CD4-positive, alpha-beta T cell treated with Interleukin-4 for 4 hours (primary cell): ENCODE measurements at regions not wholly inside any gene's neighbourhood (a gene's known extent, or its start where the extent isn't known, plus 50 kb on each side); places are given as distances from the start of the nearest gene placed in this dataset.
"Not testable (repeated sequence)": the region's sequence is repeated elsewhere in the genome, so short reads cannot be mapped to it uniquely, and the experiment has no call there.

ENCODE experiments used
- DNase-seq: peaks from one replicate; pipeline ENCODE4 v3.0.0-alpha.2; 2020

DNA sequence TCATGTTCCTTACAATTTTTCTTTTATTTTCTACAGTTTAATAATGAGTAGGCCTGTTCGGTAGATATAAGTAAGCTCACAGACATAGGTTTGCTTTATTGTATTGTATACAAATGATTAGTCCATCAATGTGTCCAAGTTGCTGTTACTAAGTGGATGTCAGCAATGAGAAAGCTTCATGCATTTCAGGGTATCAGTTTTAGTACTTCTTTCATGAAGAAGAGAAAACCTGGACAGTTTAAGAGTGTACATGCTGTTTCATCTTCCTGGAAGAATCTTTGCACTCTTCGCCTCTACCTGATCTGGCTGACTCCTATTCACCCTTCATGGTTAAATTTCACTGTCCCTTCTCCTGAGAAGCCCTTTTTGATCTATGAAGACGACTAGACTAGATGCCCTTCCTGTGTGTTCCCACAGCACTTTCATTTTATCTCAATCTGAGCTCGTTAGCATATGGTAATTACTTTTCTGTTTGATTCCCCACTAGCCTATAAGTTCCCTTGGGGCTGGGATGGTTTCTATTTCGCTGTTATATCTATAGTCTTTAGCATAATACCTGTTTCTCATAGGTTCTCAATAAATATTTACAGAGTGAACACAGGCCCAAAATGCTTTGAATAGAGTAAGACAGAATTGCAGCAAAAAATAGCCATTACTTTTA, 70.7 kb downstream of the CETN3 start:
- no peak for DNase-seq

DNA sequence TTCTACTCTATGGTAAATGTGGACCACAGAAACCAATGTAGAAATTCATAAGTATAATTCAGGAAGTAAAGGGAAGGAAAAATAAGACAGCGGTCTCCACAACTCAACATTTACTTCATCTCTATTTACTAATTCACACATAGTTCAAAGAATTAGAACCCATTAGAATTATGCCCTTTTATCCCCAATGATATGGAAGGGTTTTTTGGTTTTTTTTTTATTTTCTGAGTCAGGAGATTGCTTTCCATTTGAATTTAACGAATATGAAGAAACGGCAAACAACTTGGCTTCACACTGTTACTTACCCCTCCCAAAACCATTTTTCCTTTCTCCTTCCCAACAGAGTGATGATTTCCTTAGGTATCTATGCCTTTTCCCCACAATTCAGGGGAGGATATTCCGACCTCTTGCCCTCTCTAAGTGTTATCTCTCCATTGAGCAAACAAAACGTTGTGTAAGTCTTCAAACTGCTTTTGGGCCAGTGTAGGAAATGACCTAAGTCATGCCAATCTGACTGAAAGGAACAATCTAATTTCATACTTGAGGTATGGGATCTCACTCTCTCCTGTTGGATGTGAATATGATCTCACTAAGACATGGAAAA, 72.0 kb downstream of the CETN3 start:
- DNase-seq, result no peak

DNA sequence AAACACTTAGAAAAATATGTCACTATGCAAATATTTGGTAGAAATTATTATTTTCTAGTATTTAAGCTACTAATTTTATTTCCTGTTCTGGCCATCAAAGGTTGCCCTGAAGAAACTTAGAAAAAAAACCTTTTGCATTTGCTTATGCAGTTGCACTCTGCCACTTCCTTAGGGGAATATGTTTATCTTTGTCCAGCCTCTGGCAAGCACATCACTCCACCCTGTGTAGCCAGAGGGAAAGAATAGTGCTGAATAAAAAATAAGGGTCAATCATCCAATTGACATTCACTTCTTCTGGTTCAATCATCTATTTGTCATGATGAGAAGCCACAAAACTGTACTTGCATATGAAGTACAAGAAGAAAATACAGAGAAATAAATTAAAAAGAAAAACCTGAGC, 72.8 kb downstream of the CETN3 start:
- DNase-seq, result no peak

DNA sequence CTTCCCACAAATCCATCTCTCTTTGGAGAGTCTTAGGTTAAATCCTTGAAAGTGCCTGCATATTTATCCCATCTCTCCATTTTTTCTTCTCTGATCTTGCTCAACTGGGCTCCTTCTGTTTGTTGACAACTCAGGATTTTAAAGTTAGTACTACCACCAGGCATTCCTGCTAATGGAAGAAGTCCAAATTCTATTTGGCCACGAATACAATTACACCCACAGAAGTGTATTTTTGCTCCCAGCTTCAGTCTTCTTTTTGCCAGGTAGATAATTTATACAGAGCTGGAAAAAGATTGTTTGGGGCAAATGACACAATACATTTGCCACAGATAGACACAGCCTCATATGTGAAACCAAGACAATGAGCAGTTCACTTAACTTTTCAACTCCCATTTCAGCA, 74.8 kb downstream of the CETN3 start:
- DNase-seq, result no peak

DNA sequence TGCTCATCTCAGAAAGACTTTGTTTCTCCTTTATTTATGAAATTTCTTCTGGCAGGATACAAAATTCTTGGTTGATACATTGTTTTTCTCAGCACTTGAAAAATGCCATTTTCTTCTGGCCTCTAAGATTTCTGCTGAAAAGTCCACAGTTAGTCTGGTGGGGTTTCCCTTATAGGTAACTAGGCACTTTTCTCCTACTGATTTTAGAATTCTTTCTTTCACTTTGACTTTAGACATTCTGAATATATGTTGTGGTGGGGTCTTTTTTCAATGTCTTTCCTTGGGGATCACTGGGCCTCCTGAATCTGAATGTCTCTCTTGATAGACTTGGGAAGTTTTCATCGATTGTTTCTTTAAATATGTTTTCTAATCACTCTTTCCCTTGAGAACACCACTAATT, 79.6 kb downstream of the CETN3 start:
- no peak for DNase-seq

DNA sequence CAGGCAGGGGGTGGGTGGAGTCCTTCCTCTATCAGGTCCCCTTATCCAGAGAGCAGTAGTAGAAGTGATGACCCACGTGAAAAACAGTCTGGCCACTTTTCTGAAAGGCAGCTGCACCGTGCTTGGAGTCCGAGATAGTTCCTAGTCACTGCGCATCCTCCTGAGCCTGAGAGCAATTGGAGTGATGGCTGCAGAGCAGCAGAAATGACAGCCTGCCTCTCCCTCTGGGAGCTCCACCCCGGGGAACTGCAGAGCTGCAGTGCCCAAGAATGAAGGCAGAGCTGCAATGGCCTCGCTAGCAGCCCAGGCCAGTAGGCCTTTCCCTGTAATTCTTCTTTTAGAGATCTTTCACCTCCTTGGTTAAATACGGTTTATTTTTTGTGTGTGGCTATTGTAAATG, 82.6 kb downstream of the CETN3 start:
- DNase-seq, result no peak

DNA sequence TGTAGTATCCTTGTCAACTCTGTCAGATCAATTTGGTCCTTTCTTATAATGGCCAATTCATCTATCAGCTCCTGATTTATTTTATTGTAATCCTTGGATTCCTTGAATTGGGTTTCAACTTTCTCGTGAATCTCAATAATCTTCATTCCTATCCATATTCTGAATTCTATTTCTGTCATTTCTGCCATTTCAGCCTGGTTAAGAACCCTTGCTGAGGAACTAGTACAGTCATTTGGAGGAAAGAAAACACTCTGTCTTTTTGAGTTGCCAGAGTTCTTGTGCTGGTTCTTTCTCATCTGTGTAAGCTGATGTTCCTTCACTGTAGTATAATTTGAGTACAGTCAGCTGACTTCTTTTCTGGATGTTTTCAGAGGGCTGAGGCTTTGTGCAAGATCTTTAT, 84.5 kb downstream of the CETN3 start:
- DNase-seq, result no peak

DNA sequence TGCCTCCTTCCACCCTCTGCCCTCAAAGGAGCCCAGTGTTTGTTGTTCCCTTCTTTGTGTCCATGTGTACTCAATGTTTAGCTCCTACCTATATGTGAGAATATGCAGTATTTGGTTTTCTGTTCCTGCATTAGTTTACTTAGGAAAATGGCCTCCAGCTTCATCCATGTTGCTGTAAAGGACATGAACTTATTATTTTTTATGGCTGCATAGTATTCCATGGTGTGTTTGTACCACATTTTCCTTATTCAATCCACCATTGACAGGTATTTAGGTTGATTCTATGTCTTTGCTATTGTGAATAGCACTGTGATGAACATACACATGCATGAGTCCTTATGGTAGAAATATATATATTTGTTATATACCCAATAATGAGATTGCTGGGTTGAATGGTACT, 89.2 kb downstream of the CETN3 start:
- DNase-seq, result not testable (repeated sequence)

DNA sequence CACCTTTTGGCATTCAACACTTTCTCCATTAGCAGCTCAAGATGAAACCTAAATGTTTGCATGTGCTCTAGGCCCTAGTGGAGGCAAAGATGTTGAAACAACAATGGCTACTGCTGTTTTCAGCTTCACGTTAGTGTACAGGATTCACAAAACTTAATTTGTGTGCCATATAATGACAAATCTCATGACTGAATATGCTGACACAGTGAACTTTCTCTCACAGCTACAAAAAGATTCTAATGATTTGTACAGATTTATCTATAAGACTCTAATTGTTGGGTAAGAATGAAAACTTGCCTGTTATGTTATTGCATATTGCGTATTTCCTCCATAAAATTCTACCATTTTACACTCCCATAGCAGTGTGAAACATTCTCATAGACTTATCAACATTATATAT, 97.5 kb downstream of the CETN3 start:
- no peak for DNase-seq

DNA sequence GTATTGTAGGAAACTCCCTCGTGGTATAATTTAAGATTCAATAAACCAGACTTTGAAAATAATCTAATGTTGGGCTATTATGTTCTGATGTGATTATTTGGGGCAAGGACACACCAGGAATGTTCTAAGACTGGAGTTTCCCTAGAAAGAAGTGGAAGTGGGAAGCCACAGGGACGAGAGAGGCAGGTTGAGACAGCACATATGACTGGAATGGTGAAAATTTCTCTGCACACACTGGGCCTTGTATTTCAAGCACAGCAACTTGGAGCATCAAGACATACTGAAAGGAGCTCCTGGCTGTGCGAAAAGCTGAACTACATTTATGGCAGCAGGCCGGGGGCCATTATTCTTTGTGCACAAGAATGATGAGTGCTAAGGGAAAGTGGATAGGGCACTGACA, 98.2 kb downstream of the CETN3 start:
- no peak for DNase-seq

DNA sequence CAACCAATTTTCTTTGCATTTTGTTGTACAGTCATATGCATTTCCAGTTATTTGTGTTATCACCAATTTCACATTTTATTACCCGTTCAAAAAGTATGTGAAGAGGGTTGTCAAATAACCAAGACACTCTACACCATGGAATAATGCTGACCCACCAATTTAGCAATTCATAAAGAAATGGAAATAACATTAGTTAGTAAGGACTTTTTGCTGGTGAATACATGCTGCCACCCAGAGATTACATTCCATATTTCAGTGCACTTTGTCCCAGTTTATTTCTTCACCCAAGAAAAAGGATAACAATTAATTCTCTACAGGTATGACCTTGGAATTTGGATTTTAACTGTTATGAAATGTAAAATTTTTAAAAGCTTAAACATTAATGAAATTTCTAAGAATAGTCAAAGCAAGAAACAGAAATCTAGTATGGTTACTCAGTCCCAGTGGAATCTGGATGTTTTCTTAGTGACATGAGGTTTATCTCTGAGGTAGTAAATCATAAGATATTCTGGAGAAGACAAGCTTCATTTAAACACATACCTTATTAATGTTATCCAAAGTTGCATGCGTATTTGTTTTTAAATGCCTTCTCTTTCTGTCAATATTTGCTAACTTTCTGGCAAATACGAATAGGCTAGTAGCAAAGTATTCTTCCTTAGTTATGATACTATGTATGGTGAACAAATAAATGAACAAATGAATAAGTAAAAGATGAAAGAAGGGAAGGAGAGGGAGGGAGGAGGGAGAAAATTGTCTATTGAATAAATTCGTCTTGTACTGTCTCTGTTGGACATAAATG, 100.6 kb downstream of the CETN3 start:
- no peak for DNase-seq

DNA sequence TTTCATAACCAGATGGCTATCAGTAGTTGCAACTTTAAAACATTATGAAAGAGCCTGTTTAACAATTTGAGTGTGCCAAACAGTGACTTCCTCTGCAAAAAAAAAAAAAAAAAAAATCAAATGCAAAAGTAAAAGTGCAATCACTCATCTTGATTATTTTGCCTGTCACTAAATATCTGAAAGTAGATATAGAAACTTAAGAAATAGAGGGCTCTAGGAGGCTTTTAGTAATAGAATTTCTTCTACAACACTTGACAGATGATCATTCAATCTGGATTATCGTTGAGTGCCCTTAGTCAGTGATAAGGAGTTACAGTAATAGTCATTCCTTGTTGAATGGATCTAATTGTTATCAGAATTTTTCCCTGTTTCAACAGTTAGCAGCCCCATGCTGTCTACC, 101.8 kb downstream of the CETN3 start:
- DNase-seq, result no peak

DNA sequence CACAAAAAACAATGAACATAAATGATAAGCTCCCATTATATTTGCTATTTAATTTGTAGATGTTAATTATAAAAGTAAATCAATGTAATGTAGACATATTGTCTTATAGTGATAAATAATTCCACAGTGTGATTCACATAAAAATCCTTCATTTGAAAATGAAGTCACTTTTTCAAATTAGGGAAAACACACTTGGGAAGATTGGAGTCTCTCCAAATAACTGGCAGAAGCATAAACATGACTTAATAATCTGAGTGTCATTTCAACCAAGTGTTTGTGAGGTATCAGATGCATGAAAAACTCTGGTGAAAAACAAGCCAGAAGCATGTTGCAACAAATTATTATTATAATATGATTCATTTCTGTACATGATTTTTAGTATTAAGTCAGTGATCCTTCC, 102.2 kb downstream of the CETN3 start:
- DNase-seq, result no peak

DNA sequence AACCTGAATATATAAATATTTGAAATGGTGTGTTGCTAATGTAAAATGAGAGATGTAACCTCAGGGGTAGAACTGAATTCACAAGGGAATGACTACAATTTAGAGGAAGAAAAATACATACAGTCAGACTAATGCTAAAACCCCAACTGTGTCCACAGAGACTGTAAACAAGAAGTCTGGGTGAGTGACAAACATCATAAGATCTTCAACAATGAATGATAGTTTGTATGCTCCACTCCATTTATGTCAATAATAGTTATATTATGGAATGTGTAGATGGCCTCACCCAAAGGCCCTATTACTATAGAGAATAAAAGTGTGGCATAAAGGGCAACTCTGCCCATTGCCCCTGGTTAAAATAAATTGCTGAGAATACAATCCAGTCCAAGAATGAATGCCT, 102.9 kb downstream of the CETN3 start:
- no peak for DNase-seq

DNA sequence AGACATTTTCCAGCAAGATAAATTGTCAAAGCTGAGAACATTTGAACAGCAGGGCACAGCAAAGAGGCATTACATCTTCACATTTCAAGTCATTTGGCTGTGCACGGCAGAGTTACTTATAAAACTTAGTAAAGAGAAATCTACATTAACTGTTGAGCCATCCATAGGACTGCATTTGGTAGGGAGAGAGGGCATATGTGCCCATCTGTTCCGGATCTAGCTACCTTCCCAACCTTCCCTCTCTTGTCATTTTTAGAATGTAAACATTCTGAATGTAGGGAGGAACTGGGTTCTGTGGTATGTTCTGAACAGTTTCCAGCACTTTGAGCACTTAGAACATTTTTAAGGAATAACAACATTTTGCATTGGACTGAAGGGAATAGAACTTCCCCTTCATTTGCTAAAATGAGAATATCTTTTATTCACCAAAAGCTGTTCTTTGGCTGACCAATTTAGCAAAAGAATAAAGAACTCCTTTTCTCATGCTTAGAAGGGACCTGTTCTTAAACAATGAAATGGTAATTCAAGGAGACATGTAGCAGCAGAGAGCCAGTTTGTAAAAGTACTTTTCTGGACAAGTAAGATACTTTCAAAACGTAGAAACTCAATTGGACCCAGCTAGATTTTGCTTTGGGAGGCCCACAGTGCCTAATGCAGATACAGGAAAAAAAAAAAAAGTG, 104.4 kb downstream of the CETN3 start:
- no peak for DNase-seq

DNA sequence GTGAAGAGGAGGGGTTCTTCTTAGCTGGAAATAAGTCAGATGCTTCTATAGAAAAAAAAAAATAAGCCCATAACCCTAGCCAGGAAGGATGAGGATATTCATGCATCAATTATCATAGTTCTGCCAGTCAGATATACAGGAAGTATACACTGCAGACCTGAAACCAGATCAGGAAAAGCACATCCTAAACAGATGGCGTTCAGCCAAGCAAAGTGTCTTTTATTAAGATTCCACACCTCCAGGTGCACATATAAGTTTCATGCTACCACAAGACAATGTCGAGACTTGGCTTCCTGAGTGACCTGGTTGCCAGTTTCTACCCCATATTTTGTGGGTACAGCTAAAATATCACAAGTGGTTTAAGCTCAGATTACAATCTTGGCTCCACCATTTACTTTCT, 108.3 kb downstream of the CETN3 start:
- DNase-seq, result no peak

DNA sequence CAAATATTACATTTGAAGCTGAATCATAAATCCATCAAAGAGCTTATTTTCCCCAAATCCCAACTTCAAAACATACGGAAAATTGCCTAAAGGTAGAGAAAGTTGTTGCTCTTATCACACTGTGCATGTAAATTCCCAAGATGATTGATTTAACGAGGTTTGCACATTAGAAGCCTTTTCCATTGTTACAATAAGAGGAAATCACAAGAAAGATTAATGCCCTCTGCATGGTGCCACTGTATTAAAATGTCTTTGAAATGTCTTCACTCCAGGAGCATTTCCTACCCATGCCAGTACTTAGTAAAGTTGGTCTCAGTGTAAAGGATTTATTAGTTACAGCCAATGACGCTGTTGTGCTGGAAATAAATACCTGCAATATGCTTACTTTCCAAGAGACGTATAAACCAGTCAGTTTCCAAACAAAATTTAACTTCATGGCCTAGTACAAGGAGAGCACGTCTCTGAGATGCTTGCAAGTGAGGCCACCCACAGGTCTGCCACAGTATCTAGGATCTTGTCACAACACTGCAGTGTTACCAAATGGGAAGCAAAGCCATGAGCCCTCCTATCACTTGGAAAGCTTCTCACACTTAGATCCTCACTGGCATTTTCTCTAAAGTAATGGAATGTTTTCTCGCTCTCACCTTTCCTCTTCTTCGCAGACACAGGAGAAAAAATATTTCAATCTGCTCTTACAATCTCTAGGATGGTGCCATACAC, 112.4 kb downstream of the CETN3 start:
- DNase-seq, result no peak

DNA sequence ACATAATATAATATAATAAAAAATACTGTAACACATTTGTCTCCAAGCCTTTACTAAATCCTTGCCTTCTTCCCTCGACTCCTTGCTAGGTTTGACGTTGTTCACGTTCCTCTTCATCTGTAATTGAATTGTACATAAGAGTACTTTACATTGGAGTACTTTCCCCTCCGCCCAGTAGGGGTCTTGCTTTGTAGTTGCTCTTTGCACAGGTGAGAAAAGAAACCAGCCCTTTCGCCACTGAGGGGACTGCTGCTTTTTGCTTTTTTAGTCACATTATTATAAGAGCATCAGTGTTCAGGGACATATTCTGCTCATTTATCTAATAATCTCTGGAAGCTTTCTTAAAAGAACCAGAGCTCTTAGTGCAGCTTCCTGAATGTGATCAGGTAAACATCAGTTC, 115.0 kb downstream of the CETN3 start:
- DNase-seq, result no peak

DNA sequence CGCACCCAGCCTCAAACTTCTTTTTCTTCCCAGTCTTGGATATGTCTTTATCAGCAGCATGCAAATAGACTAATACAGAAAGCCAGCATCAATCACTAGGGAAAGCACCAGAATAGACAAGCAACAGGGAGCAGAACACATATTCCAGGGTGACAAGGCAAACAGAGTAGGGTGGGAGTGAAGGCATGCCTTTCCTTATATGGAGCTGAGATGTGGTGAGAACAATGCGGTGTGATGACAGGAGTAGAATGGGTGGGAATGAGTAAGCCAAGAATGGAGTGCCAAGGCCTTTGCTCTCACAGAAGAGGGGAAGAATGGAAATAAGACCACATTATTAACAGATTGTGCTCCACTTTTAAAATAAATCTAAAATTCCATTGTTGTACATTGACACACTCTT, 115.6 kb downstream of the CETN3 start:
- no peak for DNase-seq

DNA sequence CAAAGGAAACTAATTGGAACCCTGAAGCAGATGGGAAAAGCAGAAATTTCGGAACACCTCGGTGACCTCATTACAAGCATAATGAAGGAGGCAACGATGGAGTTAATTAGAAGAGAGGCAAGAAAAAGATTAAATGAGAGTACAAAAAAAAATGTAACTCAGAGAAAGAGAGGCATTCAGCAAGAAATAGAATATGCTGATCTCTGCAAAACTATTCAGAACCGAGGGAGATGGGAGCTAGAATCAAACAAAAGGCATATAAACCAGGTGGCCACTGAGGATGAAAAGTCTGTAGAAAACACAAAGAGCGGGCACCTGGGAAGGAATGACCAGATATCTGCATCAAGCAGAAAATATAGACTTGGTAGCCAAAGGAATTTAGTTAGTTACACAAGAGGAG, 118.9 kb downstream of the CETN3 start:
- no peak for DNase-seq

DNA sequence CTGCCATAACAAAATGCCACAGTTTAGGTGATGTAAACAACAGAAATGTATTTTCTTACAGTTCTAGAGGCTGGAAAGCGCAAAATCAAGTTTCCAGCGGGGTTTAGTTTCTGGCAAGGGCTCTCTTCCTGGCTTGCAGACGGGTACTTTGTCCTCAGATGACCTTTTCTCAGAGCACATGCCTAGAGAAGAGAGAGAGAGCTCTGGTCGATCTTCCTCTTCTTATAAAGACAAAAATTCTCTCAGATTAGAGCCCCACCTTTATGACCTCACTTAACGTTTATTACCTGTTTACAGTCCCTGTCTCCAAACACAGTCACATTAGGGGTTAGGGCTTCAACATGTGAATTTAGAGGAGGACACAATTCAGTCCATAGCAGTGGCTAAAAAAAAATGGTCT, 119.7 kb downstream of the CETN3 start:
- no peak for DNase-seq

DNA sequence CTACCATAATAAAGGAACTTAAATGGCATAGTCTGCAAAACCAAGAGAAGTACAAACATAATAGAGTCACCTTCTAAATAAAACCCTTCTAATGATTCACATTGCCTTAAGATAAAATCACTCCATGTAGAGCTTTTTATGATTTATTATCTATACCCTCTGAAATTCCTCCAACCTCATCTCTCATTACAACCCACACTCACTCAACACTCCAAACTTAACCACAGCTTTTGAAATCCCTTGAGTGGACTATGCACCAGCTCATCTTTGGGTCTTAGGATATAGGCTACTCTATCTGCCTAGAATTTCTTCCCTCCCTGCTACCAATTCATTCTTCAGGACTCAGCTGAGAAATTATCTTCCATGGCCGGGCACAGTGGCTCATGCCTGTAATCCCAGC, 122.5 kb downstream of the CETN3 start:
- DNase-seq, result no peak

DNA sequence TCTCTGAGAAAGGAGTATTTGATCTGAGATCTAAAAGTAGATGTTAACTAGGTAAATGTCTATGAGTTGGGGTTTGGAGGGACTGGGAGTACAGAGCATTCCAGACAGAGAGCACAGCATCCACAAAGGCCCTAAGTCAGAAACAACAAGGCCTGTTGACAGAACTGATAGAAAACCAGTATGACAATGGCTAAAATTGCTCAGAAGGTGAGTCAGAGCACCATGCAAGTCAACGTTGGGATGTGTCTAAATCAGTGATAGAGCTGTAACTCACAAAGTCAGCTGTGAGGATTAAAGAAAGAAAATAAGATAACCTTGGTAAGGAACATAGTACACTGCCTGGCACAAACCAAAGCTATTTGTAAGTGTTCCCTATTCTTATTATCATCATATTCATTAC, 124.0 kb downstream of the CETN3 start:
- DNase-seq, result no peak
